Keratinocyte (primary cell): ENCODE measurements at regions not wholly inside any gene's neighbourhood (a gene's known extent, or its start where the extent isn't known, plus 50 kb on each side); places are given as distances from the start of the nearest gene placed in this dataset.

Source experiments
- DNase-seq: peaks from one replicate; pipeline ENCODE4 v3.0.0-alpha.2; 2011; ENCODE audit warnings: low read depth, missing footprints, low spot score
- FAIRE-seq: peaks from 2 replicates; lab custom pipeline; 2011; peaks lifted over from hg19 to GRCh38; lab: Jason Lieb, UNC
- H2AFZ ChIP-seq: 2 replicates; pipeline ENCODE4 v1.6.0; 2012; ENCODE audit warnings: low read length, control low read depth, inconsistent platforms; ENCODE audit not compliant: control insufficient read depth
- H3K27ac ChIP-seq: 2 replicates; pipeline ENCODE4 v1.5.1; 2011; ENCODE audit warnings: low read length; ENCODE audit not compliant: control insufficient read depth, insufficient read depth
- H3K27me3 ChIP-seq: 3 replicates; pipeline ENCODE4 v1.6.0; 2011; ENCODE audit warnings: low read length; ENCODE audit not compliant: control insufficient read depth, insufficient read depth; ENCODE audit errors: extremely low read depth
- H3K36me3 ChIP-seq, 2 experiments: 2 replicates in 1 of 2; 3 replicates in 1 of 2; pipeline ENCODE4 v1.5.1; 2011; ENCODE audit warnings: low read length in 2 of 2, mild to moderate bottlenecking in 1 of 2; ENCODE audit not compliant: control insufficient read depth in 2 of 2, insufficient read depth in 2 of 2; ENCODE audit errors: extremely low read depth in 1 of 2
- H3K4me1 ChIP-seq: 3 replicates; pipeline ENCODE4 v1.5.1; 2011; ENCODE audit warnings: low read length; ENCODE audit not compliant: control insufficient read depth, insufficient read depth; ENCODE audit errors: extremely low read depth
- H3K4me2 ChIP-seq: 3 replicates; pipeline ENCODE4 v1.6.0; 2011; ENCODE audit warnings: low read depth, low read length; ENCODE audit not compliant: control insufficient read depth, insufficient read depth; ENCODE audit errors: extremely low read depth
- H3K4me3 ChIP-seq, 3 experiments: fragments of 200-600 bp in 1 of 3; sonication (generic) in 1 of 3; 2 replicates in 2 of 3; 3 replicates in 1 of 3; pipeline ENCODE4 v1.5.1; 2011 to 2016; ENCODE audit warnings: low read length in 3 of 3, mild to moderate bottlenecking in 3 of 3, control low read depth in 2 of 3, inconsistent platforms in 1 of 3, low read depth in 1 of 3, mixed read lengths in 1 of 3, mixed run types in 1 of 3, moderate library complexity in 1 of 3; ENCODE audit not compliant: control insufficient read depth in 2 of 3, insufficient read depth in 2 of 3; ENCODE audit errors: extremely low read depth in 1 of 3
- H3K79me2 ChIP-seq: 2 replicates; pipeline ENCODE4 v1.6.0; 2012; ENCODE audit warnings: low read length; ENCODE audit not compliant: control insufficient read depth, insufficient read depth
- H3K9ac ChIP-seq: 3 replicates; pipeline ENCODE4 v1.6.0; 2011; ENCODE audit warnings: low read length; ENCODE audit not compliant: control insufficient read depth, insufficient read depth; ENCODE audit errors: extremely low read depth
- H3K9me1 ChIP-seq: 3 replicates; pipeline ENCODE4 v1.6.0; 2011; ENCODE audit warnings: low read length; ENCODE audit not compliant: control insufficient read depth, insufficient read depth; ENCODE audit errors: extremely low read depth
- H3K9me3 ChIP-seq: 2 replicates; pipeline ENCODE4 v1.5.1; 2012; ENCODE audit warnings: low read depth, low read length; ENCODE audit not compliant: control insufficient read depth
- H4K20me1 ChIP-seq: 3 replicates; pipeline ENCODE4 v1.6.0; 2011; ENCODE audit warnings: low read length; ENCODE audit not compliant: control insufficient read depth, insufficient read depth; ENCODE audit errors: extremely low read depth
- EZH2 ChIP-seq: IDR thresholded peaks from one replicate; pipeline ENCODE4 v1.6.1; 2012; ENCODE audit warnings: inconsistent platforms, mild to moderate bottlenecking, low read length, moderate library complexity
- dilution Hi-C: fragments of 300-500 bp; cut with MboI; formaldehyde crosslinking; loops from one replicate; pipeline ENCODE4 v1.7.0; 2020; ENCODE audit warnings: low sequenced_read_pairs; ENCODE audit not compliant: extremely low pct_ligation_motif_present
- TF ChIP-seq, protein P1 (sequence below), 3 experiments: IDR thresholded peaks in 1 of 3; conservative IDR thresholded peaks in 1 of 3; optimal IDR thresholded peaks in 1 of 3; 2 replicates in 2 of 3; 3 replicates in 1 of 3; pipeline versions ENCODE3 to v1.5.1; 2011; ENCODE audit warnings: low read length in 3 of 3, mild to moderate bottlenecking in 3 of 3, moderate library complexity in 2 of 3, control low read depth in 1 of 3, inconsistent platforms in 1 of 3; ENCODE audit not compliant: insufficient read depth in 2 of 3; ENCODE audit errors: extremely low read depth in 1 of 3

DNA sequence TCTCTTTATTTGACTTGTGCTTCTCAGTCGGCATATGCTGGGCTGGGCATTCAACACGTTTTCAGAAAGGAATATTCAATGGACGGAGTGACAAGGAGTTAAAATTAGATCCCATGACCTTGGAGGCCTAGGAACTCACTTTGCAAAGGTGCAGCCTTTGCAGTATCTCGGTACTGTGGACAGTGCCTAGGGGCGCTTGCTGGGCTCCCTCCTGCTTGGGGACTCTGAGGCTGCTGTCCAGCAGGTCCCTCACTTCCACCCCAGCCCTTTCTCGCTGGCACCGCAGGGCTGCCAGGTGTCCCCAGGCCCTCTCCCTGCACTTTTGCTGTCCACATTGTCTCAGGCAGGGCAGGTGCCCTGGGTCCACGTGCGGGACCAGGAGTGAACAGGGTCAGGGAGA, 255.5 kb upstream of the B3GAT1 start:
- TF ChIP-seq, protein P1, sequence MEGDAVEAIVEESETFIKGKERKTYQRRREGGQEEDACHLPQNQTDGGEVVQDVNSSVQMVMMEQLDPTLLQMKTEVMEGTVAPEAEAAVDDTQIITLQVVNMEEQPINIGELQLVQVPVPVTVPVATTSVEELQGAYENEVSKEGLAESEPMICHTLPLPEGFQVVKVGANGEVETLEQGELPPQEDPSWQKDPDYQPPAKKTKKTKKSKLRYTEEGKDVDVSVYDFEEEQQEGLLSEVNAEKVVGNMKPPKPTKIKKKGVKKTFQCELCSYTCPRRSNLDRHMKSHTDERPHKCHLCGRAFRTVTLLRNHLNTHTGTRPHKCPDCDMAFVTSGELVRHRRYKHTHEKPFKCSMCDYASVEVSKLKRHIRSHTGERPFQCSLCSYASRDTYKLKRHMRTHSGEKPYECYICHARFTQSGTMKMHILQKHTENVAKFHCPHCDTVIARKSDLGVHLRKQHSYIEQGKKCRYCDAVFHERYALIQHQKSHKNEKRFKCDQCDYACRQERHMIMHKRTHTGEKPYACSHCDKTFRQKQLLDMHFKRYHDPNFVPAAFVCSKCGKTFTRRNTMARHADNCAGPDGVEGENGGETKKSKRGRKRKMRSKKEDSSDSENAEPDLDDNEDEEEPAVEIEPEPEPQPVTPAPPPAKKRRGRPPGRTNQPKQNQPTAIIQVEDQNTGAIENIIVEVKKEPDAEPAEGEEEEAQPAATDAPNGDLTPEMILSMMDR (optimal IDR thresholded peaks at IDR 0.05 in 1 of 3, IDR thresholded peaks at IDR 0.05 in 1 of 3, conservative IDR thresholded peaks at IDR 0.05 in 1 of 3; ENCODE audit: extremely low read depth in 1 of 3, insufficient read depth in 2 of 3, low read length in 3 of 3) = no peak
- TF ChIP-seq EZH2 = no peak
- Histone ChIP-seq H2AFZ (no peak overlapping the region), H3K27me3 (no peaks in the 10 kb centered on the region), H3K4me3 (no peak overlapping the region), H3K27ac (no peak overlapping the region), H4K20me1 (no peaks in the 10 kb centered on the region), H3K36me3 (no peaks in the 10 kb centered on the region), H3K4me1 (no peaks in the 10 kb centered on the region), H3K9me3 (peaks cover 2% of the 10 kb centered on the region), H3K4me2 (no peak overlapping the region), H3K79me2 (no peaks in the 10 kb centered on the region), H3K9ac (no peak overlapping the region), H3K9me1 (no peaks in the 10 kb centered on the region)
- DNase-seq = no peak
- no peak for FAIRE-seq
- dilution Hi-C loops = no loop called here

DNA sequence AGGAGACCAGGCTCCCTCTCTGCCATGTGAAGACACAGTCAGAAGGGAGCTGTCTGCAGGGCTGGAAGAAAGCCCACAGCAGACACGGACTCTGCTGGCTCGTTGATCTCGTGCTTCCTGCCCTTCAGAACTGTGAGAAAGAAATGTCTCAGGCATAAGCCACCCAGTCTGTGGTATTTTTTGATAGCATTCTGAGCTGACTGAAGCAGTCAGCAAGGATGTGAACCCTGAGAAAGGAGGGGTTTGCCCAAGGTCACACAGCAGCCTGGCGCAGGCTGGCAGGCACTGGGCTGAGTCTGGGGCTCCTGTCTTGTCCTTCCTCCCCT, 255.1 kb upstream of the B3GAT1 start:
- no peak for FAIRE-seq
- H3K27ac ChIP-seq = no peak overlapping the region
- TF ChIP-seq, protein P1 (optimal IDR thresholded peaks at IDR 0.05 in 1 of 3, IDR thresholded peaks at IDR 0.05 in 1 of 3, conservative IDR thresholded peaks at IDR 0.05 in 1 of 3; ENCODE audit: extremely low read depth in 1 of 3, insufficient read depth in 2 of 3, low read length in 3 of 3) = no peak
- TF ChIP-seq EZH2 = no peak
- H3K4me3 ChIP-seq = no peak overlapping the region
- DNase-seq = no peak
- H3K27me3 ChIP-seq = no peaks in the 10 kb centered on the region
- H4K20me1 ChIP-seq = no peaks in the 10 kb centered on the region
- H3K36me3 ChIP-seq = no peaks in the 10 kb centered on the region
- H3K79me2 ChIP-seq = no peaks in the 10 kb centered on the region
- peaks cover 2% of the 10 kb centered on the region for H3K9me3 ChIP-seq
- no peaks in the 10 kb centered on the region for H3K4me1 ChIP-seq
- H3K9me1 ChIP-seq = no peaks in the 10 kb centered on the region
- no peak overlapping the region for H3K4me2 ChIP-seq
- dilution Hi-C loops = no loop called here
- no peak overlapping the region for H2AFZ ChIP-seq
- H3K9ac ChIP-seq = no peak overlapping the region
